ENCODE measurements at regions not wholly inside any gene's neighbourhood (a gene's known extent, or its start where the extent isn't known, plus 50 kb on each side); places are given as distances from the start of the nearest gene placed in this dataset.
"Not testable (repeated sequence)": the region's sequence is repeated elsewhere in the genome, so short reads cannot be mapped to it uniquely, and the experiment has no call there.

DNA sequence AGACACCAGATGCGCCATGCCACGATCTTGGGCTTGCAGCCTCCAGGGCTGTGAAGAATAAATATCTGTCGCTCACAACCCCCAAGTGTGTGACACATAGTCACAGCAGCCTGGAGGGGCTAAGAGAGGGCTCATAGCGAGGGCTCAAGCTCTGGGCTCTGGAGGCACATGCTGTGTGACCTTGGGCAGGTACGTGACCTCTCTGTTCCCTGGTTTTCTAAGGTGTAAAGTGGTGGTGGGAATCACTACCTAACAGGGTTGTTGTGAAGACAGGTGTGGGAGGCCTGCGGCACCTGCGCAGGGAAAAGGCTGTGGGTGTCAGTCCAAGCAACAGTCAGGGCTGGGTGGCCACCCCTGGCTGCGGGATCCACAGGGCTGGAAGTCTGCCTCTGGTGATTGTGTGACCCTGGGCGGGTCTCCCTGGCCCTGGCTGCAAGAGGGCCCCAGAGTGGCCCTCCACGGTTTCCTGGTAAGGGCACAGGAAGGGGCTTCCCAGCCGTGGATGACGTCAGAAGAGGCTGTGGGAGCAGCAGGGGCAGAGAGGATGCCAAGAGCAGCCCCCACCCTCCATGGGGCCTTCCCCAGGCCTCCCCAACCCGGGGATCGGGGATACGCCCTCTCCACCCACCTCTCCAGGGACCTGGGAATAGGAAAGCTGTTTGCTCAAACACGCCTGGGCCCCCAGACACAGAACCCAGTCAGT lies 218.8 kb upstream of the SGCG start:
- ChIA-PET POLR2A (no interaction called here), CTCF (no interaction called here)
- TF ChIP-seq, protein P1, sequence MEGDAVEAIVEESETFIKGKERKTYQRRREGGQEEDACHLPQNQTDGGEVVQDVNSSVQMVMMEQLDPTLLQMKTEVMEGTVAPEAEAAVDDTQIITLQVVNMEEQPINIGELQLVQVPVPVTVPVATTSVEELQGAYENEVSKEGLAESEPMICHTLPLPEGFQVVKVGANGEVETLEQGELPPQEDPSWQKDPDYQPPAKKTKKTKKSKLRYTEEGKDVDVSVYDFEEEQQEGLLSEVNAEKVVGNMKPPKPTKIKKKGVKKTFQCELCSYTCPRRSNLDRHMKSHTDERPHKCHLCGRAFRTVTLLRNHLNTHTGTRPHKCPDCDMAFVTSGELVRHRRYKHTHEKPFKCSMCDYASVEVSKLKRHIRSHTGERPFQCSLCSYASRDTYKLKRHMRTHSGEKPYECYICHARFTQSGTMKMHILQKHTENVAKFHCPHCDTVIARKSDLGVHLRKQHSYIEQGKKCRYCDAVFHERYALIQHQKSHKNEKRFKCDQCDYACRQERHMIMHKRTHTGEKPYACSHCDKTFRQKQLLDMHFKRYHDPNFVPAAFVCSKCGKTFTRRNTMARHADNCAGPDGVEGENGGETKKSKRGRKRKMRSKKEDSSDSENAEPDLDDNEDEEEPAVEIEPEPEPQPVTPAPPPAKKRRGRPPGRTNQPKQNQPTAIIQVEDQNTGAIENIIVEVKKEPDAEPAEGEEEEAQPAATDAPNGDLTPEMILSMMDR (IDR thresholded peaks at IDR 0.05), result no peak
- Mint-ChIP-seq H3K4me1 (no peaks in the 10 kb centered on the region), H3K27ac (no peak overlapping the region), H3K27me3 (no peaks in the 10 kb centered on the region), H3K9me3 (no peaks in the 10 kb centered on the region), H3K36me3 (ENCODE audit: low read depth) (no peaks in the 10 kb centered on the region), H3K4me3 (no peak overlapping the region)
- DNase-seq (no peak), ATAC-seq (ENCODE audit: low read depth) (no peak)
- intact Hi-C loops (cut with micrococcal nuclease), result no loop called here

DNA sequence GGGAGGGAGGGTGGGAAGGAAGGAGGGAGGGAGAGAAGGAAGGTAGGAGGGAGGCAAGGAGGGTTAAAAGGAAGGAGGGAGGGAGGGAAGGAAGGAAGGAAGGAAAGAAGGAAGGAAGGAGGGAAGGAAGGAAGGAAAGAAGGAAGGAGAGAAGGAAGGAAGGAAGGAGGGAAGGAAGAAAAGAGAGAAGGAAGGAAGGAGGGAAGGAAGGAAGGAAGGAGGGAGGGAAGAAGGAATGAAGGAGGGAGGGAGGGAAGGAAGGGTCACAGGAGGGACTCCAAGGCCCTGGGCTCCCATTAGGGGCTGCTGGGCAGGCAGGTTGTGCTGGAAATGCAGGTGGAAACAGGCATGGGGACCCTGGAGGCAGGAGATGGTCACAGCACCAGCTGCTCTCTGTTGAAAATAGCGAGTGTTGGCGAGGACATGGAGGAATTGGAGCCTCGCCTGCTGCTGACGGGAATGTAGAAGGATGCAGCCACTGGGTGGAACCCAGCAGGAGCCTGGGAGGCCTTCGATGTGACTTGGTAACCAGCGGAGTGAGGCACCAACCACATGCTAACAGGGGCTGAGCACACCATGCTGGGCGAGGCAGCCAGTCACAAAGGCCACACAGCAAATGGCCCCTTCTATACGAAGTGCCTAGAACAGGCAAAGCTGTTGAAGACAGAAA lies 217.3 kb upstream of the SGCG start:
- H3K4me3 Mint-ChIP-seq; H3K4me1 Mint-ChIP-seq; DNase-seq; H3K27me3 Mint-ChIP-seq; H3K36me3 Mint-ChIP-seq (ENCODE audit: low read depth); ATAC-seq (ENCODE audit: low read depth); CTCF ChIA-PET; H3K27ac Mint-ChIP-seq; POLR2A ChIA-PET; H3K9me3 Mint-ChIP-seq; intact Hi-C loops (cut with micrococcal nuclease): not testable (repeated sequence)

DNA sequence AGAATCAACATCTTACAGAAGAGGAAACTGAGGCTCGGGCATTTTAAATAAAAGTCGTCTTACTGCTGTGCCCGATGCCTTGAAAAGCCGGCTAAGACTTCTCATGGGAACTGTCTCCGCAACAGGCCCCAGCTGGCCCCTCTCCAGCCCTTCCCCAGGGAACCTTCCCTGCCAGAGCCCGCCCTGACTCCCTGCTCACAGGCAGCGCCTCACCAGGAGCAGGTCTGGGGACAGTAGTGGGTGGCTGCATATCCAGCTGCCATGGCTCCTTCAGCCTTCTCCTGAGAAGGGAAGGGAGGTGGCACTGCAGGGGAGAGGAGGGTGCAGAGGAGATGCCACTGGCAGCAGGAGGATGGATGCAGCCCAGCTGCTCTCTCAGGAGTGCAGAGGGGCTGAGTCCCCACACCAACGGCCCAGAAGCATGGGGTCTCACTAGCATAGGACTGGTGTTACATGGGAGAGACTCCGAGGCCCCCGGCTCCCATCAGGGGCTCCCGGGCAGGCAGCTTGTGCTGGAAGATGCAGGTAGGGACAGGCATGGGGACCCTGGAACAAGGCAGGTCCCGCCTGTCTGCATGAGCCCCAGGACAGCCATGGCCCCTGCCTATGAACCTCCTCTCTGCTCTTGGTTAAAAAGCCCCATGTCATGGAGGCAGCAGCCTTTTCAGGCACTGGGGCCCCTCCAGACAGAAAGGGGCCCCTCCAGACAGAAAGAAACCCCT lies 216.4 kb upstream of the SGCG start:
- no peak for ATAC-seq (ENCODE audit: low read depth)
- intact Hi-C loops (cut with micrococcal nuclease), result no loop called here
- ChIA-PET POLR2A (no interaction called here), CTCF (no interaction called here)
- Mint-ChIP-seq H3K36me3 (ENCODE audit: low read depth) (no peaks in the 10 kb centered on the region), H3K27me3 (no peaks in the 10 kb centered on the region), H3K27ac (no peak overlapping the region), H3K9me3 (no peaks in the 10 kb centered on the region), H3K4me3 (no peak overlapping the region), H3K4me1 (no peaks in the 10 kb centered on the region)
- DNase-seq, result no peak
- TF ChIP-seq, protein P1 (IDR thresholded peaks at IDR 0.05), result no peak

DNA sequence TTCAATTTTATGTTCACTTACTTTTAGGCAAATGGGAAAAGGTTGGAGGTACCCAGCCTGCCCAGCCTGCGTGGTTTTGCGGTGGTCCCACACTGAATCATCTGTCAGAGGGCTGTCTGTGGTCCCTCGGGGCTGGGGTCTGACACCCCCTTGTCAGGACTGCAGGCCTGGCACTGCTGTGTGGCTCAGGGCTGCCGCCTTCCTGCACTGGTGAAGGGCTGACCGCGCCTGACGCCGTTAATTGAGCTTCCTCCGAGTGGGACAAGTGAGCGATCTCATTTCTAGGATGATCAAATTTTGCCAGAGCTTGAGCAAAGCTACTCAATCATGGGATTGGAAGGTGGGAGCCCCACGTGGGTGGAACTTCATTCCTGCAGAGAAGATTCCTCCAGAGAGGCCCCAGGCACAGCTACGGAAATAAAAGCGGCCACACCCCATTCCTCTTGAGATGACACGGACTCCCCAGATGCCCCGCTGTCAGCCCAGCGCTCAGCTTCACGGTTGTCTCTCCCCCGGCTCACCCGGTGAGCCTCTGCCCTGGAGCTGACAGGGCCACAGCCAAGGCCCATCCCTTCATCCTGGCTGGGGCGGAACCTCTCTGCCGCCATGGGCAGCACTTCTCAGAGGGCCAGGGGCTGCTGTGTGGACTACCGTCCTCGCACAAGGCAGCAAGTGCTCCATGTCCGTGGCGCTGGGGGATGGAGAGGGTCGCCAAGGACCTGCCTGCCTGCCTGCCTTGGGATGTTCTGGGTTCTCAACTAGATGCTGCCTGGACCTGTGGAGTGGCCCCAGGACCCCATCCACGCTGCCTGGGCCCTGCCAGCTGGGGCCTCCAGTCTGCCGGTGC lies 215.5 kb upstream of the SGCG start:
- DNase-seq; POLR2A ChIA-PET; H3K4me3 Mint-ChIP-seq; H3K36me3 Mint-ChIP-seq (ENCODE audit: low read depth); H3K4me1 Mint-ChIP-seq; H3K27ac Mint-ChIP-seq; H3K9me3 Mint-ChIP-seq; H3K27me3 Mint-ChIP-seq; intact Hi-C loops (cut with micrococcal nuclease); ATAC-seq (ENCODE audit: low read depth); CTCF ChIA-PET: not testable (repeated sequence)

DNA sequence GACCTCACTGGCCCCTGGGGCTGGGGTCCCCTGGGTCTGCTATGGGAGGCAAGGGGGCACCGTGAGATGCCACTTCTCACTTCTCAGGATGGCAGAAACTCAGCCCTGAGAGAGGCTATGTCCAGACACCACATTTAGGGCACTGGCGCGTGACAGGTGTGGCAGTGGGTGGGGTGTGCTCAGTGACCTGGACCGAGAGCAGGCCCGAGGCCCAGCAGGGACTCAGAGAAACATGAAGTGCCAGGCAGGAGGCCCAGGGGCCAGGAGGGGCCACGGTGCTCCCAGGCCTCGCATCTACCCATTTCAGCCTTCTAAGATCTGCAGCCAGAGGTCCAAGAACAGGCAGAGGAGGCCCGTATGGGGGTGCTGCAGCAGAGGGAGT lies 214.9 kb upstream of the SGCG start:
- POLR2A ChIA-PET; DNase-seq; H3K27ac Mint-ChIP-seq; H3K4me1 Mint-ChIP-seq; intact Hi-C loops (cut with micrococcal nuclease); H3K27me3 Mint-ChIP-seq; CTCF ChIA-PET; H3K9me3 Mint-ChIP-seq; ATAC-seq (ENCODE audit: low read depth); H3K36me3 Mint-ChIP-seq (ENCODE audit: low read depth); H3K4me3 Mint-ChIP-seq: not testable (repeated sequence)

DNA sequence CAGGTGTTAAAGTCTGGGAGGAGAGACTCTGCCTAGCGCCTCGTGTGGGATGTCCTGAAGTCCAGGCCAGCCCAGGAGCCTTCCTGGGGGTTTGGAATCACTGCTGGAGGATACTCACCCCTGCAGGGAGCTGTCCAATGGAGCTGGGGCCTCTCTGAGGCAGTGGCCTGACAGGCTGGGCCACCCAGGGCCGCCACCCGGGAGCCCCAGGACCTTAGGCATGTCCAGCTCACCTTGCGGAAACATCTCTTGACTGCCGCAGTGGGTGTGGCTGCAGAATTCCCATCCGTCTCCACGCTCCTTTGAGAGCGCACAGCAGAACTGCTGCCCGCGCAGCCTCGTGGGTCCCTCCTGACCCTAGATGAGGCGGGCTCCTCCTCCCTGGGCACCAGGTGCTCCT lies 214.0 kb upstream of the SGCG start:
- H3K4me3 Mint-ChIP-seq; H3K27ac Mint-ChIP-seq; POLR2A ChIA-PET; CTCF ChIA-PET; intact Hi-C loops (cut with micrococcal nuclease); H3K4me1 Mint-ChIP-seq; H3K36me3 Mint-ChIP-seq (ENCODE audit: low read depth); ATAC-seq (ENCODE audit: low read depth); H3K9me3 Mint-ChIP-seq; DNase-seq; H3K27me3 Mint-ChIP-seq: not testable (repeated sequence)
